NCI-H2107 (cell line): ENCODE measurements at regions not wholly inside any gene's neighbourhood (a gene's known extent, or its start where the extent isn't known, plus 50 kb on each side); places are given as distances from the start of the nearest gene placed in this dataset.

Experiments used
- DNase-seq: peaks from one replicate; lab custom pipeline; 2025; lab: John Stamatoyannopoulos, UW

- no peak for DNase-seq
Observed at GRCh38 chr6:106771822-106772221, 142.4 kb downstream of the QRSL1 start.

DNA sequence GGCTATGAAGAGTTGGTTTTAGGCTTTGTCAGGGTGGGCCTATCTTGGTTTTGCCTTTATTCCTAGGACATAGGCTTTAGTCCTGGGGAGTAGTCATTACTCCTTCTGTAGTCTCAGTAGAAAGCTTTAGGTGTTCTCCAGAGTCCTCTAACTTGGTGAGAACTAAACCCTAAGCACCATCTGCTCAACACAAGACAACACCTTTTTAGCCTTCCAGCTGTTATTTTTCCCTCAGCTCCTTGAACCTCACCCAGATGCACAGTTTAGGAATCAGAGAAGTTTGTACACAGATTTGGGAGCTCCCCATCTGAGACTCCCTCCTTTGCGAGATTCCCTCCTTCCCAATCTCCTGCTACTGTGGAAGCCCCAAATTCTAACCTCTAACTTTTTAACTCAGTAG lies 141.3 kb downstream of the QRSL1 start:
- no peak for DNase-seq

- DNase-seq: no peak
Observed at GRCh38 chr6:106770081-106770480, 140.7 kb downstream of the QRSL1 start.

GRCh38 chr6:106767271-106767670 lies 137.9 kb downstream of the QRSL1 start:
- no peak for DNase-seq

DNA sequence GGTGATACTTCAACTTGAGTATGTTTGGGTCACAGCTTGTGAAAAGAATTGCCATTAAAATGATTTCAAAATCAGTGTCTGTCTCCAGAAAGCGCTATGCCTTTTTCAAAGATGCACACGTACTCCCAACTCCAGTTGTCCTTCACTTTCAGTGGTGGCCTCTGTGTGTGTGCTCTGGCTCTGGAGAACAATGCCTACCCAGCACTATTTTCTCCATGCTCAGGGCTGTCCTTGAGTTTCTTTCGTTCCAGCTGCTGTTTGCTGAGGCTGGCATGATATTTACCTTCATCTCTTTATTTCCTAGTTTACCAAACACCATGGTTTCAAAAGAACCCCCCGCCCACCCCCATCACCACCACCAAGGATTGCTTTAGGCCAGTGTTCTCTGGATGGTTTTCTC lies 136.8 kb downstream of the QRSL1 start:
- no peak for DNase-seq

GRCh38 chr6:106765496-106765895 lies 136.1 kb downstream of the QRSL1 start:
- DNase-seq: no peak

GRCh38 chr6:106764353-106764980 lies 135.1 kb downstream of the QRSL1 start:
- DNase-seq: no peak

- no peak for DNase-seq
Observed at GRCh38 chr6:106763361-106763760, 134.0 kb downstream of the QRSL1 start.

DNA sequence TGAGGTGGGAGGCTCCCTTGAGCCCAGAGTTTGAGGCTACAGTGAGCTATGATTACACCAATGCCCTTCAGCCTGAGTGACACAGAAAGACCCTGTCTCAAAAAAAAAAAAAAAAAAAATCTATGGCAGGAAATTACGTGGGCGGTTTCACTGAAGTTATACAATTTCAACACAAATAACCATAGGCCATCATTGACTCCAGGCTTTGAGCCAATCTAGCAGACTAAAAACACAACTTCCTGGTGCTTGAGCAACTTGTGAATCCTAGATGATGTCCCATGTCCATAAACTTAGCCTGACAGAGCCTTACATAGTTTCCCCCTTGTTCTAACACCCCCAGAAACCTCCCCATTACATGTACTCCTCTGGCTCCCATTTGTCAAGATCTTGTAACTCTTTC lies 131.8 kb downstream of the QRSL1 start:
- DNase-seq: no peak

DNA sequence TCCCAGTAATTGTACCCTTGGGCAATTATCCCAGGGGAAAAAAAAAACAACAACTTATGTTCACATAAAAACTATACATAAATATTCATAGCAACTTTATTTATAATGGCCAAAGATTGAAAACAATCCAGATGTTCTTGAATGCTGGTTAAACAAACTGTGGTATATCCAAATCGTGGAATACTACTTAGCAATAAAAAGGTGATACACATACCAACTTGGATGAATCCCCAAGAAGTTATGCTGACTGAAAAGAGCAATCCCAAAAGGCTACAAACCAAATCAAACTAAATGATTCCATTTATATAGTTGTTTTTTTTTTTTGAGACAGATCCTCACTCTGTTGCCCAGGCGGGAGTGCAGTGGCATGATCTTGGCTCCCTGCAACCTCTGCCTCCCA lies 129.7 kb downstream of the QRSL1 start:
- DNase-seq: no peak

DNA sequence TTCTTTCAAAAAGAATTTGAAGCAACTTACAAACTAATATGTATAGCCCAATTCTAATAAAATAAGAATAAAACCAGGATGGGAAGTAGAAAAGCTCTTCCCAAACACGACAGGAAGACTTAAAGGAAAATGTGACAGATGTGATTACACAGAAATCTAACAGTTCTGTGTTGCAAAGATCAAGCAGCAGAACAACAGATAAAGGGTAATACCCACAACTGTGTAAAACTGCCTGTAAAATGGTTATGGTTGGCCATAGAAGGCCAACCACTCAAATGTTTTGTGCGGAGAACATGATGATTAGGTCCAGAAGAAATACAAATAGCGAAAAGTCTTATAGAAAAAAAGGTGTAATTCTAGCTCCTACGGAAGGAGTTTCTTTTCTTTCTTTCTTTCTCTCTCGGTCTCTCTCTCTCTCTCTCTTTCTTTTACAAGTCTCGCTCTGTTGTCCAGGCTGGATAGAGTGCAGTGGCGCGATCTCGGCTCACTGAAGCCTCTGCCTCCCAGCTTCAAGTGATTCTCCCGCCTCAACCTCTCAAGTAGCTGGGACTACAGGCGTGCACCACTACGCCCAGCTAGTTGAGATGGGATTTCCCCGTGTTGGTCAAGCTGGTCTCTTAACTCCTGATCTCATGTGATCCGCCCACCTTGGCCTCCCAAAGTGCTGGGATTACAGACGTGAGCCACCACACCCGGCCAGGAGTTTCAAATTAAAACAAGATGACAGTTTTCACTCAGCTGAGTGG lies 128.5 kb downstream of the QRSL1 start:
- DNase-seq: no peak

GRCh38 chr6:106757267-106757666 lies 127.9 kb downstream of the QRSL1 start:
- DNase-seq: no peak

- DNase-seq: no peak
Observed at GRCh38 chr6:106754215-106754614, 124.8 kb downstream of the QRSL1 start.

DNA sequence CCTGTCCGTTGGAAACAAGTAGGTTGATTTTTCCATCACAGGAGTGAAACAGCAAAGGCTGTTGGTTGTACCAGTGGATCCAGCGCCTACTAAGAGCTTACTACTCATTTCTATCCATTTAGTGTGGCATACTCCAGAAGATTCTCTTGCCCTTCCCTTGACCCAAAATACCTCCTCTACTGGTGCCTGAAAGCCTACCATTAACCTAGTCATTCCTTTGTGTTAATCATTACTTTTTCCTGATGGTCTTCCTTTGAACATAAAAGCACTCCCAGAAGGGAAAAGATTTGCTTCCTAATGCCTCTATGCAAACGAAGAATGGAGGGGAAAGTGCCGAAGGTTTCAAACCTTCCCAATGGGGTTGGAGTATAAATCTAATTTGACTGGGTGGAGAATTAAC lies 123.3 kb downstream of the QRSL1 start:
- DNase-seq: no peak

GRCh38 chr6:106751501-106752252 lies 122.3 kb downstream of the QRSL1 start:
- no peak for DNase-seq

DNA sequence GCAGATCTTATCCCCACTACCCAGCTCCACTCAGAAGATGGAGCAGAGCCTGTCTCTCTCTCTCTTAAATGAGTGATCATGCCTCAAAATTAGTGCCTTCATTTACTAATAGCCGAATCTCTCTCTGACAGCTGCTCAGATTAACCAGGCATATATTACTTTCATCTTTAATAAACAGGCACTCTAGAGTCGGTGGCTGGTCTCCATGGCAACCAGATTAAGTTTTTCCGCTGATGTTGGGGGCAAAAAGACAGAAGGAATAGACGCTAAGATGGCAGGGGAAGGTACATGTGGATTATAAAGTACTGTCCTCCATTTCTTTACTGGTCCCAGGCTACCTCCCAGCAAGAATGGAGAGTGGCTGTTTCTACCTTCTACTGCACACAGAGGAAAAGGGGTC lies 121.6 kb downstream of the QRSL1 start:
- DNase-seq: no peak

- DNase-seq: peak; percentile 53
Observed at GRCh38 chr6:106750142-106750918, 121.0 kb downstream of the QRSL1 start.

GRCh38 chr6:106749609-106750008 lies 120.2 kb downstream of the QRSL1 start:
- no peak for DNase-seq

- DNase-seq: no peak
Observed at GRCh38 chr6:106748547-106749207, 119.3 kb downstream of the QRSL1 start.

DNA sequence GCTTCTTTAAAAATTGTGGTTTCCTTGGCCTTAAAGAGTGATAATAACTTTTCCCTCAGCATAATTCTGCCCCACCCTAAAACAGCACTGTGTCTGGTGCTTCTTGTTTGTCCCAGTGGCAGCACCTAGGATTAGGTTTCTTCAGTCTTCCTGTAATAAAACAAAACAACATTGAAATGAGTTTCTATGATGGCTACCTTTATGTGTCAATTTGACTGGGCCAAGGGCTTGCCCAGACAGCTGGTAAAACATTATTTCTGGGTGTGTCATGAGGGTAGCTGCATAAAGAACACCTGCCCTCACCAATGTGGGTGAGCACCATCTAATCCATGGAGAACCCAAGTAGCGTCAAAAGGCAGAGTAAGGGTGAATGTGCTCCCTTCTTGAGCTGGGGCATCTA lies 117.8 kb downstream of the QRSL1 start:
- DNase-seq: no peak

GRCh38 chr6:106746652-106747051 lies 117.3 kb downstream of the QRSL1 start:
- DNase-seq: peak; percentile 23
